ENCODE measurements at regions not wholly inside any gene's neighbourhood (a gene's known extent, or its start where the extent isn't known, plus 50 kb on each side); places are given as distances from the start of the nearest gene placed in this dataset.
A peak's percentile ranks its signal among the peaks of the same experiment; 100 is the strongest.

DNA sequence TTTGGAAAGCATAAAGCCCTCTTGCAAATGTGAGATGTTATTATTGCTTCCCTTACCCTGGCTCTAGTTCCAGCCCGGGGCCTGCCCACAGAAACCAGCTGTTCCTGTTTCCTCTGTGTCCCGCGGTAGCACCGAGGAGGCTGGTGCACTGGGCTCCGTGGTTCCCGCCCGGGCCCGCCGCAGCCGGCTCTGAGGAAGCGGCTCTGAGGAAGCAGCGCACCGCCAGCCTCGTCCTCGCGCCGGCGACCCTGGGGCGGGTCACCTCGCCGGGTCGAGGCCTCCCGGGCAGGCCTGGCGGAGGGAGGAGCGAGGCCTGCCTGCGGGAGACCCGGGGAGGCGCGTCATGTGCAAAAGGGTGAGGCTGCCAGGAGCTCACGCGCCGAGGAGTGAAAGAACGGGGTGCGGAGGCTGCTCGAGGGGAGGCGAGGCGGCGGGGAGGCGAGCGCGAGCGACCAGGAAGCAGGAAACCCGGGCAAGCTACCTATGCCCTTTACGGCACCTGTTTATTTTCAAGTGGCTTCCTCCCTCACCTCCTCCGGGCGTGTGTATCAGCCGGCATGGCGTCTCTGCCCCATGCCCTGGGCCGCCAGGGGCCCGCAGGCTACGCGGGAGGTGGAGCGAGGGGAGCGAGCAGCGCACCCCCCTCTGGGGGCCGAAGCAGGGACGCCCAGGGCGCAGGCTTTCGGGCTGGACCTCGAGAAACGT lies 61.3 kb upstream of the MEGF10 start:
- Histone ChIP-seq H3K36me3 (ENCODE audit: control insufficient read depth in 4 of 4, insufficient read depth in 3 of 4, low read depth in 1 of 4, low read length in 3 of 4) (no peaks in the 10 kb centered on the region), H3K4me3 (ENCODE audit: low read depth in 1 of 3, low read length in 3 of 3) (peak overlapping the region; percentile 45 to 62 (median 60)), H3K9ac (ENCODE audit: low read depth in 1 of 2, low read length in 2 of 2) (no peak overlapping the region), H3K27ac (ENCODE audit: low read depth in 1 of 2, low read length in 2 of 2) (no peak overlapping the region), H3K9me3 (ENCODE audit: control insufficient read depth in 4 of 4, low read length in 3 of 4) (no peaks in the 10 kb centered on the region), H3K4me1 (ENCODE audit: control insufficient read depth in 4 of 4, insufficient read depth in 4 of 4, low read length in 3 of 4) (peaks cover 0 to 12% (median 6%) of the 10 kb centered on the region in 4 donors), H3K27me3 (ENCODE audit: control insufficient read depth in 4 of 4, insufficient read depth in 4 of 4, low read length in 3 of 4) (no peaks in the 10 kb centered on the region)
- 3% methylated on average over 61 of the region's 61 CpGs for WGBS
- peak; percentile 60 for DNase-seq (ENCODE audit: low spot score)
- TF ChIP-seq, protein P1, sequence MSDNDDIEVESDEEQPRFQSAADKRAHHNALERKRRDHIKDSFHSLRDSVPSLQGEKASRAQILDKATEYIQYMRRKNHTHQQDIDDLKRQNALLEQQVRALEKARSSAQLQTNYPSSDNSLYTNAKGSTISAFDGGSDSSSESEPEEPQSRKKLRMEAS (IDR thresholded peaks at IDR 0.05), result no peak
- no peak for TF ChIP-seq FOXA2 (IDR thresholded peaks at IDR 0.05)
- no peak for TF ChIP-seq JUND (IDR thresholded peaks at IDR 0.05)
- TF ChIP-seq GABPA (IDR thresholded peaks at IDR 0.05 in 1 of 2, conservative IDR thresholded peaks at IDR 0.05 in 1 of 2), result no peak
- TF ChIP-seq RXRA (IDR thresholded peaks at IDR 0.05), result no peak
- TF ChIP-seq NR2F2 (IDR thresholded peaks at IDR 0.05), result no peak

DNA sequence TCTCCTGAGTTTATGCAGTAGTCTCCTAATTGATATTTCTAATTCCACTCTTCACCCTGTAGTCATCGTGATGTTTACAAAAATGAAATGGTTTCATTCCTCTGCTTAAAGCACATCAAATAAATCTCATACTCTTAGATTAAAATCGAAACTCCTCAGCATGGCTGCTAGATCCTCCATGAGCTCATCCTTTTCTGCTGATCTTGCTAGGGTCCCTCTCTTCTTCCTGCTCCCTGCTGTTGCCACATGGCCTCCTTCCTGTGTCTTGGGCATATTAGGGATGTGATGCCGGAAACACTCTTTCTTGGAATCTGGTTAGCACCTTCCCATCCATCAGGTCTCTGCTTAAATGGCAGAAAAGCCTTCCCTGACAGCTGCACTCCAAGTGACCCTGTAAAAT lies 59.5 kb upstream of the MEGF10 start:
- Histone ChIP-seq H3K27ac (ENCODE audit: low read depth in 1 of 2, low read length in 2 of 2) (no peak overlapping the region), H3K9ac (ENCODE audit: low read depth in 1 of 2, low read length in 2 of 2) (no peak overlapping the region), H3K4me3 (ENCODE audit: low read depth in 1 of 3, low read length in 3 of 3) (no peak overlapping the region), H3K27me3 (ENCODE audit: control insufficient read depth in 4 of 4, insufficient read depth in 4 of 4, low read length in 3 of 4) (no peaks in the 10 kb centered on the region), H3K36me3 (ENCODE audit: control insufficient read depth in 4 of 4, insufficient read depth in 3 of 4, low read depth in 1 of 4, low read length in 3 of 4) (no peaks in the 10 kb centered on the region), H3K4me1 (ENCODE audit: control insufficient read depth in 4 of 4, insufficient read depth in 4 of 4, low read length in 3 of 4) (peaks cover 0 to 12% (median 6%) of the 10 kb centered on the region in 4 donors), H3K9me3 (ENCODE audit: control insufficient read depth in 4 of 4, low read length in 3 of 4) (no peaks in the 10 kb centered on the region)
- TF ChIP-seq NR2F2 (IDR thresholded peaks at IDR 0.05) (no peak), ATF3 (IDR thresholded peaks at IDR 0.05) (no peak), ZBTB33 (IDR thresholded peaks at IDR 0.05) (no peak), TAF1 (conservative IDR thresholded peaks at IDR 0.05) (no peak), RXRA (IDR thresholded peaks at IDR 0.05) (no peak), GABPA (IDR thresholded peaks at IDR 0.05 in 1 of 2, conservative IDR thresholded peaks at IDR 0.05 in 1 of 2) (no peak), EGR1 (IDR thresholded peaks at IDR 0.05; ENCODE audit: low read depth in 2 of 2) (no peak), RAD21 (IDR thresholded peaks at IDR 0.05) (no peak), FOXA2 (IDR thresholded peaks at IDR 0.05) (no peak), SP1 (IDR thresholded peaks at IDR 0.05) (no peak)
- TF ChIP-seq, protein P2, sequence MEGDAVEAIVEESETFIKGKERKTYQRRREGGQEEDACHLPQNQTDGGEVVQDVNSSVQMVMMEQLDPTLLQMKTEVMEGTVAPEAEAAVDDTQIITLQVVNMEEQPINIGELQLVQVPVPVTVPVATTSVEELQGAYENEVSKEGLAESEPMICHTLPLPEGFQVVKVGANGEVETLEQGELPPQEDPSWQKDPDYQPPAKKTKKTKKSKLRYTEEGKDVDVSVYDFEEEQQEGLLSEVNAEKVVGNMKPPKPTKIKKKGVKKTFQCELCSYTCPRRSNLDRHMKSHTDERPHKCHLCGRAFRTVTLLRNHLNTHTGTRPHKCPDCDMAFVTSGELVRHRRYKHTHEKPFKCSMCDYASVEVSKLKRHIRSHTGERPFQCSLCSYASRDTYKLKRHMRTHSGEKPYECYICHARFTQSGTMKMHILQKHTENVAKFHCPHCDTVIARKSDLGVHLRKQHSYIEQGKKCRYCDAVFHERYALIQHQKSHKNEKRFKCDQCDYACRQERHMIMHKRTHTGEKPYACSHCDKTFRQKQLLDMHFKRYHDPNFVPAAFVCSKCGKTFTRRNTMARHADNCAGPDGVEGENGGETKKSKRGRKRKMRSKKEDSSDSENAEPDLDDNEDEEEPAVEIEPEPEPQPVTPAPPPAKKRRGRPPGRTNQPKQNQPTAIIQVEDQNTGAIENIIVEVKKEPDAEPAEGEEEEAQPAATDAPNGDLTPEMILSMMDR (IDR thresholded peaks at IDR 0.05; ENCODE audit: low read depth, low read length, missing input control), result no peak
- TF ChIP-seq, protein P1 (IDR thresholded peaks at IDR 0.05), result no peak
- DNase-seq (ENCODE audit: low spot score), result no peak
- WGBS, result 96% methylated on average over 3 of the region's 3 CpGs

Measured in liver (tissue), 8 donors.